Stimulated activated naive CD8-positive, alpha-beta T cell treated with anti-CD3 and anti-CD28 coated beads, Interleukin-15, amount 100 ng/mL, for 72 hours (primary cell): ENCODE measurements at regions not wholly inside any gene's neighbourhood (a gene's known extent, or its start where the extent isn't known, plus 50 kb on each side); places are given as distances from the start of the nearest gene placed in this dataset.

Experiments used
- ATAC-seq: fragments of 150-1000 bp; cut with Tn5 transposase; 2 replicates; pipeline ENCODE4 v1.10.0; 2021; ENCODE audit warnings: mild to moderate bottlenecking, moderate library complexity
- DNase-seq, 2 donors: peaks; one replicate each; pipeline ENCODE4 v3.0.0; 2021 to 2022
- H3K27ac Mint-ChIP-seq, 2 donors: one replicate each; pipeline ENCODE4 v1.8.0; 2022; ENCODE audit warnings: mild to moderate bottlenecking in 2 of 2, mixed read lengths in 2 of 2, moderate library complexity in 2 of 2
- H3K27me3 Mint-ChIP-seq: one replicate; pipeline ENCODE4 v1.8.0; 2022; ENCODE audit warnings: mixed read lengths
- H3K4me1 Mint-ChIP-seq: one replicate; pipeline ENCODE4 v1.8.0; 2022; ENCODE audit warnings: mild to moderate bottlenecking, mixed read lengths
- H3K4me3 Mint-ChIP-seq, 2 donors: one replicate each; pipeline ENCODE4 v1.8.0; 2022; ENCODE audit warnings: mild to moderate bottlenecking in 2 of 2, mixed read lengths in 2 of 2, moderate library complexity in 1 of 2
- H3K9me3 Mint-ChIP-seq, 2 donors: one replicate each; pipeline ENCODE4 v1.8.0; 2022; ENCODE audit warnings: mixed read lengths in 2 of 2

DNA sequence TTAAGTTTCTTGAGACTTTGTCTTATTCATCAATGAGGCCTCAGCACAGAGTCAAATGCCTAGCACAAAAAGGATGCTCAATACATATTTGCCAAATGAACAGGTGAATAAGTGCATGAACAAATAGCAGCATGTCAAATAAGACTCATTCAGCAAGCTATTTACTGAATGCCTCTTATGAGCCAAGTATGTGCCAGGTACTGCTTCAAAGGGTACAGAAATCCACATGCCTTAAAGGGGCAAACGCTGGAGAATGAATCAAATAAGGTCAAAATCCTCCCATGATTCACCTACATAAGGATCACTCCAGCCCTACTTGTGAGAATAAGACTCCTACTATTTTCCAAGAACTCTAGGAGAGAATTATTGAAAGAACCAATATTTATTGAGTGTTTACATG is 260.2 kb upstream of the CPEB2 start:
- Mint-ChIP-seq H3K27ac (no peak overlapping the region), H3K4me1 (no peaks in the 10 kb centered on the region), H3K9me3 (no peaks in the 10 kb centered on the region), H3K4me3 (no peak overlapping the region), H3K27me3 (peaks cover 20% of the 10 kb centered on the region)
- DNase-seq = no peak
- ATAC-seq = no peak

DNA sequence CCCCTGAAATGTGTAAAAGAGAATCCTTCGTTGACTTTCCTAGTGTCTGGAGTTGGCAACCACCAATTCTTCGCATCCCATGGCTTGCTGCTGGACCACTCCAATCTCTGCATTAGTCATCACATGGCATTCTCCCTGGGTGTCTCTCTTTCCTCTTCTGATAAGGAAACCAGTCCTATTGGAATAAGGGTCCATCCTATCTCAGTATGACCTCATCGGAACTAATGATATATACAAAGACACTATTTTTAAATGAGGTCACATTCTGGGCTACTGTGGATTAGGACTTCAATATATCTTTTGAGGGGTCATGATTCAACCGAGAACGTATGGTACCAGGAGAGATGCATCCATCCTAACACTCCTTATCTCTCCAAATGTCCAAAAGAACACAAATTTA is 259.1 kb upstream of the CPEB2 start:
- Mint-ChIP-seq H3K27ac (no peak overlapping the region), H3K9me3 (no peaks in the 10 kb centered on the region), H3K4me3 (no peak overlapping the region), H3K4me1 (no peaks in the 10 kb centered on the region), H3K27me3 (peaks cover 30% of the 10 kb centered on the region)
- DNase-seq (no peak), ATAC-seq (no peak)

DNA sequence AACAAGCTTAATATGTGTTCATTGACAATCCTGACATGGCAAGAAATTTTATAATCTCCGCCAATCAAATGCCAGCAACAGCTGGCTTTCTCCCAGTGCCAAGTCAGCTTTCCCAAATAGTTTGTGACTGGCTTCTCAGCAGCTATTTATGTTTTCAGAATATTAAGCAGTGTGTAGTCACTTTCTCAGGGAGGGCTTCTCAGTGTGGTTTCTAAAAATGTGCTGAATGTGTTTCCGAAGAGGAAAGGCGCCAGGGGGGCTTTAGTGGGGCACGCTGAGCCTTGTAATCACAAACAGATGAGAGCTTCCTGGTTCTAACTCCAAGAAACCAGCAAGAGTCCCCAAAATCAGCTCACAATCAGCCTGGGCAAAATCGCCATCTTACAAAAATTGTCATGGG is 258.7 kb upstream of the CPEB2 start:
- Mint-ChIP-seq H3K27ac (no peak overlapping the region), H3K9me3 (no peaks in the 10 kb centered on the region), H3K4me3 (no peak overlapping the region), H3K4me1 (no peaks in the 10 kb centered on the region), H3K27me3 (peaks cover 35% of the 10 kb centered on the region)
- no peak for ATAC-seq
- no peak for DNase-seq

DNA sequence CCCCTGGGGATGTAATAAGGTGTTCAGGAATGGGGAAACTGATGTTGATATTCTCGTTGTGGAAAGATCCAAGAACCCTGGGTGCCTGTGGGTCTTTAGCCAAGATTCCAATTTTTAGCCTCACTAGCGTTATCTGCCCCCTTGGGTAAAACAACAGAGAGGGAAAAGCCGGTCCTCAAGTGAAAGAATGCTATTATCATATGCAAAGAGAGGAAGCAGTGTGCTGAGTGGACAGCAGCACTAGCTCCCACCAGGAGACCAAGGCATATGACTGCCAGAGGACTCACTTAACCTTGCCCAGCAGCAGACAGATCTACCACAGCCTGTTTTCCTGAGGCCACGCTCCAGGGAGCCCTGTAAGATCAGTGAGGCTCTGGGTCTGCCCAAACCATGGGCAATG is 257.9 kb upstream of the CPEB2 start:
- H3K4me1 Mint-ChIP-seq = no peaks in the 10 kb centered on the region
- no peak overlapping the region for H3K4me3 Mint-ChIP-seq
- H3K27me3 Mint-ChIP-seq = peaks cover 39% of the 10 kb centered on the region
- no peak for DNase-seq
- no peak overlapping the region for H3K27ac Mint-ChIP-seq
- H3K9me3 Mint-ChIP-seq = no peaks in the 10 kb centered on the region
- no peak for ATAC-seq

DNA sequence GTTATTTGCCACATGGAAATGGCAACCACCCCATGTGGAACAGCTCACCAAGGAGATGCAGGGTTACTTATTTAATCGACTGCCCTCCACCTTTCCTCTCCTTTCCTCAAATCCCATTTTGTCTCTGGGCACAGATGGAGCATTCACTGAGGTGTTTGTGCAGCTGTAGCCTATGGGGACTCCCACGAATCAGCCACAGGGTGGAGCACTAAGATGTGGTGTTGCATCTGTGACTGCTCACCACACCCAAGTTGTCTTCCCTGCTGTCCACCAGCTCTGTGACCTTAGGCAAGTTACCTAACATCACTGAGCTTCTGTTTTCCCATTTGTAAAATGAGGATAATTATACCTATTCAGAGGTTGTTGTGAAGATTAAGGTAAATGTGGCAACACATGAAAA is 252.4 kb upstream of the CPEB2 start:
- DNase-seq (peak in 1 of 2 donors; percentile 21), ATAC-seq (peak; percentile 70)
- peaks cover 18 to 40% of the 10 kb centered on the region in 2 donors for H3K9me3 Mint-ChIP-seq
- no peak overlapping the region for H3K4me3 Mint-ChIP-seq
- H3K27me3 Mint-ChIP-seq = peaks cover 22% of the 10 kb centered on the region
- H3K27ac Mint-ChIP-seq = no peak overlapping the region
- no peaks in the 10 kb centered on the region for H3K4me1 Mint-ChIP-seq

DNA sequence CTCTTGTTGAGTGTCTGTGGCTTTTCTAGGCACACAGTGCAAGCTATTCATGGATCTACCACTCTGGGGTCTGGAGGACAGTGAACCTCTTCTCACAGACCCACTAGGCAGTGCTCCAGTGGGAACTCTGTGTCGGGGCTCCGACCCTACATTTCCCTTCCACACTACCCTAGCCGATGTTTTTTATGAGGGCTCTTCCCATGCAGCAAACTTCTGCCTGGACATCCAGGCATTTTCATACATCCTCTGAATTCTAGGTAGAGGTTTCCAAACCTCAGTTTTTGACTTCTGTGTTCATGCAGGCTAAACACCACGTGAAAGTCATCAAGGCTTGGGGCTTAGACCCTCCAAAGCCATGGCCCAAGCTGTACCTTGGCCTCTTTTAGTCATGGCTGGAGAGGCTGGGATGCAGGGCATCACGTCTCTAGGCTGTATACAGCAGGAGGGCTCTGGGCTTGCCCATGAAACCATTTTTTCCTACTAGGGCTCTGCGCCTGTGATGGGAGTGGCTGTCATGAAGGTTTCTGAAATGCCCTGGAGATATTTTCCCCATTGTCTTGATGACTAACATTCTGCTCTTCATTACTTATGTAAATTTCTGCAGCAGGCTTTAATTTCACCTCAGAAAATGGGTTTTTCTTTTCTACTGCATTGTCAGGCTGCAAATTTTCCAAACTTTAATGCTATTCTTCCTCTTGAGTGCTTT is 249.8 kb upstream of the CPEB2 start:
- Mint-ChIP-seq H3K27me3 (peaks cover 16% of the 10 kb centered on the region), H3K4me3 (no peak overlapping the region), H3K9me3 (peaks cover 18 to 41% of the 10 kb centered on the region in 2 donors), H3K27ac (no peak overlapping the region), H3K4me1 (no peaks in the 10 kb centered on the region)
- no peak for ATAC-seq
- no peak for DNase-seq

DNA sequence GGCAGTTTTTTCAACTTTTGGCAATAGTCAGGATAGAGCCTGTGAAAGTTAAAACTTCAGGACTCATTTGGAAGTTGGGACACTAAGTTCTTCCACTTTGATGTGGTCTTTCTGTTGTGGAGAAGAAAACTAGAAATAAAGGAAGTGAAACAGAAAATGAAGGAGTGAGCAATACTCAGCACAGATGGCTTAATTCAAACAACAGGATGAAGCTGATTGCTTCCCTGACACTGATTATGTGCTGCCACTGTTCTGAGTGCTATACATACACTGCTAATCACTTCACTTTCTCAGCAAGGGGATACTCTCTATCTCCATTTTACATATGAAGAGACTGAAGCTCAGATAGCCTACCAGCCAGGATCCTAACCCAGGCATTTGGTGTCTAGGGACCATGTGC is 235.1 kb upstream of the CPEB2 start:
- Mint-ChIP-seq H3K9me3 (no peaks in the 10 kb centered on the region), H3K27me3 (peaks cover 35% of the 10 kb centered on the region), H3K4me1 (peaks cover 11% of the 10 kb centered on the region), H3K27ac (peak overlapping the region in 1 of 2 donors; percentile 69), H3K4me3 (no peak overlapping the region)
- ATAC-seq = peak; percentile 46
- DNase-seq = no peak

DNA sequence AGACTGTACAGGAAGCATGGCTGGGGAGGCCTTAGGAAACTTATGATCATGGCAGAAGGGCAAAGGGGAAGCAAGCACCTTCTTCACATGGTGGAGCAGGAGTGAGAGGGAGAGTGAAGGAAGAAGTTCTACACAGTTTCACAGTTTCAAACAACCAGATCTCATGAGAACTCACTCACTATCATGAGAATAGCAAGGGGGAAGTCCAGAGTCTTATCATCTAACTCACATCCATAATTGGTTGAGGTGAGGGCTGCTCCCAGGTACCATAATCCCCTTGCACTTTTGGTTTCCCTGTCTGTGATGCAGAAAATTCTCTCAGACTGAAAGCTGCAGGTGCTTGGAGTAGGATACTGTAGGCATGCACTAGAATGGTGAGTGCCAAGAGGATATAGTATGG is 233.8 kb upstream of the CPEB2 start:
- Mint-ChIP-seq H3K27me3 (peaks cover 36% of the 10 kb centered on the region), H3K9me3 (no peaks in the 10 kb centered on the region), H3K27ac (no peak overlapping the region), H3K4me1 (peaks cover 11% of the 10 kb centered on the region), H3K4me3 (no peak overlapping the region)
- ATAC-seq (no peak), DNase-seq (no peak)

DNA sequence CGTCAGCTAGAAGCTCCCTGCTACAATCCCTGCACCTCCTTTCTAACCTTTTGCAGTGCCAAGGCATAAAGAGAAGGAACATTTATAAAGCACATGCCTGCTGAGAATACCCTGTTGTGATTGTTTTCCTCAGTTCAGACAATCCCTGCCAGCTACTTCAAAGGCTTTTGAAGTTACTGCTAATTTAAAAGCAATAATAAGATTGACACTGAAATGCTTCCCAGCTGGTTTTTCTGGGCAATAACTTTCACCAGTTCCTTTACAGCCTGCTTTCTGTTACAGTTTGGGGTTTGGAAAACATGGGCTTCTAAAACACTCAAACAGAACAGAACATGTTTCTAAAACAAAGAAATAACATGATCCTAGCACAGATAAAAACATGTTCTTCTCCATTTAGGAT is 232.3 kb upstream of the CPEB2 start:
- Mint-ChIP-seq H3K9me3 (no peaks in the 10 kb centered on the region), H3K4me1 (peaks cover 11% of the 10 kb centered on the region), H3K4me3 (no peak overlapping the region), H3K27ac (no peak overlapping the region), H3K27me3 (peaks cover 47% of the 10 kb centered on the region)
- no peak for DNase-seq
- no peak for ATAC-seq

DNA sequence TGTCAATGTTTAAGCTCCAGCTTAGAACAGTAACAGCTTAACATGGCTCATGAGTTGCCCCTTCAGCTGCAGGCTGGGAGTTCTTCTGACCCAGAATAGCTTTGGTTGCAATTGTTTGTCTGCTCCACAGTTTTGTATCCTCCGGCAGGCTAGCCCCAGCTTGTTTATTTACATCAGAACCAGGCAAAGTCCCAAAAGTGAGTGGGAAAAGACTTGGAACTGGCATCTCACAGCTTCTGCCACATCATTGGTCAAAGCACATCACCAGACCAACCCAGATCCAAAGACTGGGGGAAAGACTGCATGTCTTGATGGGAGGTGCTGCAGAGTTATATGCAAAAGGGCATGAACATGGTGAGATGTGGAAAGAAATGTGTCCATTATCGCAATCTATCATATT is 231.2 kb upstream of the CPEB2 start:
- Mint-ChIP-seq H3K9me3 (peaks cover 0 to 5% of the 10 kb centered on the region in 2 donors), H3K27ac (no peak overlapping the region), H3K27me3 (peaks cover 47% of the 10 kb centered on the region), H3K4me3 (no peak overlapping the region), H3K4me1 (peaks cover 11% of the 10 kb centered on the region)
- no peak for DNase-seq
- no peak for ATAC-seq

DNA sequence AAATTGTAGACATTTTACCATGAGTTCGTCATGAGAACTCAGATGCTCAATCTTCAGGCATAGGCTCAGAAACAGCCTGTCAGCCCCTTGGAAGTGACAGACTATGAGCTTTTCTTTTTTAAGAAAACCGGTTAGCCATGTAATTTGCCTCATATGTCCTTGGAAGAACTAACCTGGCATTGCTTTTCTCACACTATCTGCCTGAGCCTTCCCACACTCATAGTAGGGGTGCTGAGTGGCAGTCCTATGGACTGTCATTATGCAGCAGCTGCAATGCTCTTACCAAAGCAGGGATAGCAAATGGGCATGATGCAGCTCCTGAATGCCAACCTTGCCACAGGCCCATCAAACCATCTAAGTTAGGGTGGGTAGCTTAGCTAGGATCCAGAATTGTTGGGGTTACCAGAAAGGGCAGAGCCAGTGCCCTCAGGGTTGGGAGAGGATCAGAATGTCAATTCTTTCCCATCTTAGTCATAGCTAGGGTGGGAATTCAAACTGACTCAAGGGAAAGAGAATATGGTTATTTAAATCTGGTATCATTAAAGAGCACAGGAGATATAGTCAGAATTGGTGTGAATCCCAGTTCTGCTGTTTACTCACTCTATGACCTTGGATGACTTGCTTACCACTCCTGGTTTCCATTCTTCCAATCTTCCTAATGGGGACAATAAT is 230.6 kb upstream of the CPEB2 start:
- Mint-ChIP-seq H3K4me1 (peaks cover 8% of the 10 kb centered on the region), H3K4me3 (no peak overlapping the region), H3K27ac (peak overlapping the region in 1 of 2 donors; percentile 76), H3K9me3 (peaks cover 3 to 10% of the 10 kb centered on the region in 2 donors), H3K27me3 (peaks cover 42% of the 10 kb centered on the region)
- ATAC-seq = no peak
- no peak for DNase-seq

DNA sequence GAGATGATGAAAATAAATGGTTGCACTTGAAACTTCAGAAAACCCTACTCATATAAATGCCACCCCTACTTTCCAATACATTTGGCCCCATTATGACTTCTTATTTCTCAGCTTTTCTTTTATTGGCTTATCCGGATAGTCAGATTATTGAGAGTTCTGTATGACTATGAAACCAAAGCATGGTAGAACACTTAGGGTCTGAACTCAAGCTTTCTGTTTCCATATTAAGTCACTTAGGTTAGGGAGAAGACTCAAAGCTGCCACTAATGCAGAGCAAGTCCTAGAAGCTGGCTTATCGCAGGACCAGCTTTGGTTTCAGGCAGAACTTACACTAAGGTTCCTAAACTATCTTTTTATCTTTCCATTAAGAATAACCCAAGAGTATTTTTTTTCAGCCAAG is 229.9 kb upstream of the CPEB2 start:
- DNase-seq = no peak
- Mint-ChIP-seq H3K4me3 (no peak overlapping the region), H3K27me3 (peaks cover 37% of the 10 kb centered on the region), H3K9me3 (peaks cover 11 to 18% of the 10 kb centered on the region in 2 donors), H3K4me1 (peaks cover under 1% of the 10 kb centered on the region), H3K27ac (peak overlapping the region in 1 of 2 donors; percentile 76)
- ATAC-seq = peak; percentile 88

DNA sequence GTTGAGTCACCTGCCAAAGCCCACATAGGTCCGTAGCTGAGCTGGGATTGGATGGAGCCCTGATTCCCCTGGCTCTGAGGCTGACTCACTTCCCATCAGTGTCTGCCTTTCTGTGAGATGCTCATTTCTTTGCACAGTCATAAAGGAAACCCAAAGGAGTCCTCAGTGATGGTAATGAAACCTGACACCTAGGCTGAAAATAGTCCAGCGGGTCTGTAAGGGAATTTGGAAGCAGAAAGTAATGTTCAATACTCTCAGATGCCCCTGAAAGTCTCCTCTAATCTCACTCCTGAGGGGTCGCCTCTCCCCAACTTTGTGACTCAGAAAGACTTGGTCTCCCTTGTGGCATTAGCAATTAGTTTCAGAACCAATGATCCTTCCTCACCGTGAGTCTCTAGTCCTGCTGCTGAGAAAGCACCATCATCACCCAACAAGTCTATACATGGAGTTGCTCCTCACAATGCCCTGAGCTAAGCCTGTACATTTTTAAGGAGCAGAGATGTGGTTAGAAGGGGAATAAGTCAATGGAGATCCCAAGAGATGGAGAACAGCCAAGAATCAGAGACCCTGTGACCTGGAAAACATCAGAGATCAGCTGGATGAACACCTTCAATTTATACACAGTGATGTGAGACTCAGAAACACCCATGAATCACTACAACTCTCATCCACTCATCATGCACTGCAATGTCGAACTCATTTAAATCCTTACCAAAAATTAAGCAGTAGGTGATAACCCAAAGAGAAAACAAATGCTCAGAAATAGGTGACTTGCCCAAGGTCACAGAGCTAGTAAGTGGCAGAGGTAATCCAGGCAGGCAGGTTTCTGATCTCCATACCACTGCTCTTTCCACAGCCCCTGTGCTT is 219.0 kb upstream of the CPEB2 start:
- Mint-ChIP-seq H3K4me1 (peaks cover 10% of the 10 kb centered on the region), H3K27me3 (peaks cover 10% of the 10 kb centered on the region), H3K9me3 (peaks cover 12 to 24% of the 10 kb centered on the region in 2 donors), H3K27ac (peak overlapping the region in 1 of 2 donors; percentile 87), H3K4me3 (peak overlapping the region in 1 of 2 donors; percentile 66)
- ATAC-seq (peak; percentile 94), DNase-seq (peak; percentile 35 to 82)

DNA sequence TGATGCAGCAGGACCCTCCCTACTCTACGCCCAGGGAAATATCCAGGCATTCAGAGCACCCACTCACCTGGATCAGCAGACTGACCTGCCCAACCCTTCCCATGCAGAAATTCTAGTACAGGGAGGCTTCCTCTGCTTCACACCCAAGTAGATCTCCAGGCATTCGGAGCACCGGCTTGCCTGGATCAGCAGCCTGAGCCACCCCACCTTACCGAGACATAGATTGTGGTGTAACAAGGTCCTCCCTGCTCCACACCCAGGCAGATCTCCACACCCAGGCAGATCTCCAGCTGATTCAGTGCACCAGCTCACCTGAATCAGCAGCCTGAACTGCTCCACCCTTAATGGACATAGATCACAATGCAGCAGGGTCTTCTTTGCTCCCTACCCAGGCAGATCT is 215.1 kb upstream of the CPEB2 start:
- no peak for DNase-seq
- Mint-ChIP-seq H3K27ac (no peak overlapping the region), H3K4me3 (no peak overlapping the region), H3K9me3 (peaks cover 27 to 34% of the 10 kb centered on the region in 2 donors), H3K27me3 (peaks cover 30% of the 10 kb centered on the region), H3K4me1 (peaks cover 23% of the 10 kb centered on the region)
- ATAC-seq = no peak

DNA sequence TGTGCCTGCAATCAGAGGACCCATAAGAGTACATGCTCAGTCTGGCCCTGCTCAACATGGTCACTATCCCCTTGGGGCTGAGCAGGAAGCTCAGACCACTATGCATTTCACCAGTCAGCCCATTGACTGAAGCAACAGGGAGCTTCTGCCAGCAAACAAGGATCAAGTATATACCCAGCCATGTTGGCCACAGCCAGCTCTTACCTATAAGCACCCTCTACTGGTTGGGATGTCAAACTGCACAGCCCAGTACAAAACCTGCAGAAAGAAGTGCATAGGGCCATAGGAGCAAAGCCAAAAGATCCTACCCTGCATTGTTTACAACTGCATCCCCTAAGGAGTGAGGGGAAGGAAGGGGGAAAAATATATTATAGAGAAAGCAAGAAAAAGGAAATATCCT is 214.4 kb upstream of the CPEB2 start:
- peaks cover 27% of the 10 kb centered on the region for H3K4me1 Mint-ChIP-seq
- peaks cover 36% of the 10 kb centered on the region for H3K27me3 Mint-ChIP-seq
- H3K27ac Mint-ChIP-seq = no peak overlapping the region
- peaks cover 26 to 41% of the 10 kb centered on the region in 2 donors for H3K9me3 Mint-ChIP-seq
- no peak for ATAC-seq
- DNase-seq = peak in 1 of 2 donors; percentile 25
- no peak overlapping the region for H3K4me3 Mint-ChIP-seq

DNA sequence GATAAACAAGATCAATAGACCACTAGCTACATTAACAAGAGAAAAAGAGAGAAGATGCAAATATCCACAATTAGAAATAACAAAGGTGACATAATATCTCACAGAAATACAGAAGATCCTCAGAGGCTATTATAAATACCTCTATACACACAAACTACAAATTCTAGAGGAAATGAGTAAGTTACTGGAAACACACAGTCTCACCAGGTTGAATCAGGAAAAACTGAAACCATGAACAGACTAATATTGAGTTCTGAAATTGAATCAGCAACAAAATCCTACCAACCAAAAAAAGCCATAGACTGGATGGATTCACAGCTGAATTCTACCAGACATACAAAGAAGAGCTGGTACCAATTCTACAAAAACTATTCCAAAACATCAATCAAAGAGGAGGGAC is 211.8 kb upstream of the CPEB2 start:
- ATAC-seq (peak; percentile 81), DNase-seq (no peak)
- peaks cover 34 to 56% of the 10 kb centered on the region in 2 donors for H3K9me3 Mint-ChIP-seq
- H3K4me1 Mint-ChIP-seq = peaks cover 20% of the 10 kb centered on the region
- peaks cover 51% of the 10 kb centered on the region for H3K27me3 Mint-ChIP-seq
- peak overlapping the region in 1 of 2 donors; percentile 20 for H3K4me3 Mint-ChIP-seq
- no peak overlapping the region for H3K27ac Mint-ChIP-seq
